GM12872 (cell line): ENCODE measurements at regions not wholly inside any gene's neighbourhood (a gene's known extent, or its start where the extent isn't known, plus 50 kb on each side); places are given as distances from the start of the nearest gene placed in this dataset.

Experiments
- CTCF ChIP-seq: IDR thresholded peaks from 3 replicates; pipeline ENCODE4 v1.5.1; 2011; ENCODE audit warnings: low read depth, mild to moderate bottlenecking, low read length, moderate library complexity; ENCODE audit not compliant: insufficient read depth

DNA sequence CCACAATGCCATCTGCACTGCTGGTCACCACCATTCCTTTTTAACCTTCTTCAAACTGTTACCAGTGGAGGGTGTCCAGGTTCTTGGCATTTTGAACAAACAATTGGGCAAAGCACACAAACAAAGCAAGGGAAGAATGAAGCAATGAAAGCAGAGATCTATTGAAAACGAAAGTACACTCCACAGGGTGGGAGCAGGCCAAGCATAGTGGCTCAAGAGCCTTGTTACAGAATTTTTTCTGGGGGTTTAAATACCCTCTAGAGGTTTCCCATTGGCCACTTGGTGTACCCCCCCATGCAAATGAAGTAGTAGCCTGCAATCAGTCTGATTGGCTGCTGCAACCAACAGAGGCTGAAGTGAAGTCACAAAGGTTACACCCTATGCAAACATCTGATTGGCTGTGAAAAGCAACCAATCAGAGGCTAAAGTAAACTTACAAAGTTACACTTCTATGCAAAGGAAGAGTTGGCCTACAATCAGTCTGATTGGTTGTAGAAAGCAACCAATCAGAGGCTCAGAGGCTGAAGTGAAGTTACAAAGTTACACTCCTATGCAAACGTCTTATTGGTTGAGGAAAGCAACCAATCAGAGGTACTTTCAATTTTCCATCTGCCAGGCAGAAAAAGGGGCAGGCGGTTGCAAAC lies 103.2 kb upstream of the WAC start:
- TF ChIP-seq CTCF: no peak

- TF ChIP-seq CTCF: no peak
Measured at GRCh38 chr10:28431139-28431538, 101.8 kb upstream of the WAC start.

DNA sequence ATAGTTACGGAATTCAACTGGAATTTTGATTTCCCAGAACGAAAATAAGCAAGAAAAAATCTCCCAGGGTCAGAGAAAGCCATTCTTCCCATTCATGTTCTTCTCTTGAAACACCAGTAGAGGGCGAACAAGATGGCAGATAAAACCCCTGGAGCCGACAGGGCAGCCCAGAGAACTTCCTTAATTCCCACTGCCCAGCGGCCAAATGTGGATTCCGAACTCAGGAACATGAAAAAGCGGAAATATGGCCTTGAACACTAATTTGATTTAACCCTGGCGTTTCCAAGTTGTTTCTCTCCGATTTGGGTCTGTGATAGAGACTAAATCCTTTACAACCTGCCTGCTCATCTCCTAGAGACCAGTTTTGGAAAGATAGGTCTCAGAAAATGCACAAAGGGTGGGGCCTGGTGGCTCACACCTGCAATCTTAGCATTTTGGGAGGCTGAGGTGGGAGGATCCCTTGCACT lies 100.7 kb upstream of the WAC start:
- TF ChIP-seq CTCF: peak; percentile 75

GRCh38 chr10:28434063-28434462 lies 98.9 kb upstream of the WAC start:
- TF ChIP-seq CTCF: no peak

DNA sequence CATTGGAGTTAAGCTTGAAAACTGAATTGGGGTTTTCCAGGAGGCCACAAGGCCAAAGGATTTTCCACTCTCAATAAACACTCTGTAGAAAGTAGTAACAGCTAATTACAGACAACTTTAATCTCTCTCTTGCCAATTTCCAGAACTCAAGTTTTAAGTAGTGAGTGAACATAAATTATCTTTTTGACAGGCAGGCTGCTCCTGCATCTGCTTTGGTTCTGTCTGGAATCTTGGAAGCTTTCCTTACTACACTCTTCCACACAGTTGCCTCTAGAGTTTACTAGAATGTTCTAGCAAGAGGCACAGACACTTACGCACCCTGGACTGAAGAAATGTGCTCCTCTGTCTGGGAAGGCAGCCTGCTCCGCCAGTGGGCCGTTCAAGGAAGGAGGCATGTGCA lies 90.5 kb upstream of the WAC start:
- TF ChIP-seq CTCF: no peak

DNA sequence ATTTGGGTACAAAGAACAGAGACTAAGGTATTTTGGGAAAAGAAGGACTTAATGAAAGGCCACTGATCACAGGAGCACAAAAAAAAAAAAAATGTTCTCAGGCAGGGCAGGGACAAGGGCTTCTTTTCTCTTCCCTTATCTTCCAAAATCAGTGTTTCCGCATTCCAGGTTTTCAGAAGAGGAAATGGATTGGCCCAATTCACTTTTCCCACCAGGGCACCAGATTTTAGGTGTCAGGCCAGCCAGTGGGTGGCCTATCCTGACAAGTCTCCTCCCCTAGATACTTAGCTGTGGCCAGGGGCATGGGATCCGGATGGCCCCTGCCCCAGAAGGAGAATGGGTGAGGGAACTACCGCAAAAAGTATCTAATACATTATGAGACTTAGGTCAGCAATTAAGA lies 88.9 kb upstream of the WAC start:
- TF ChIP-seq CTCF: no peak

DNA sequence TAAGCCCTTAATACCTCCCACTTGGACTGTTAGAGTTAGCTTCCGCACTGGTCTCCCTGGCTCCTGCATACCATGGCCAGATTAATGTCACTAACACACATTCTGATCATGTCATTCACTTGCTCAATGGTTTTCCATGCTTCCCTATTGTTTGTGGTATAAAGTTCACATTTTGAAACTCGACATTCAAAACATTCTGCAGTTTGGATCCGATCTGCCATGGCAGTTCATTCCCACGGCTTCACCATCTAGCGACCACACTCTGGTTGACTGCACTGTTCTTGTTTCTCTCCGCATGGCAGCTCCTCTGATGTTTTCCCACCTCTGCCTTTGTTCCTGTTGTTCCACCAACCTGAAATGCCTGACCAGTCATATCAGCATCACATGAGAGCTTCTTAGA lies 87.4 kb upstream of the WAC start:
- TF ChIP-seq CTCF: no peak

DNA sequence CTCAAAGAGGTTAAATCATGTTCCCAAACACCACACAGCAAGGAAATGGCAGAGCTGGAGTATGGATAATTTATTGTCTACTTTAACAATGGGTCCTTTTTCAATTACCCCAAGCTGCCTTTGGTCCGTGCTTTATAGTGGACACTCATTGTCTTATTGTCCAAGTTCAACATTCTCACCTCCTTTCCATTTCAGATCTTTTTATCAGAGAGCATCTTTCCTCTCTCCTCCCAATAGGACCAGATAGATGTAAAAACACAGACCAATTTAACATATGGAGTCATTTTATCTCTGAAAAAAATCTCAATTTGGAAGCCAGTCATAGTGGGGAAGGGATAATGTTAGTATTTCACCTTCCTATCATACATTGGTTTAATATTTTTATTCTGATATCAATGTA lies 83.5 kb upstream of the WAC start:
- TF ChIP-seq CTCF: no peak
